GM23338 (cell line): ENCODE measurements at regions not wholly inside any gene's neighbourhood (a gene's known extent, or its start where the extent isn't known, plus 50 kb on each side); places are given as distances from the start of the nearest gene placed in this dataset.

Experiments used
- ATAC-seq: fragments of 200-7000 bp; cut with Tn5 transposase; 3 replicates; pipeline ENCODE4 v1.9.1; 2020
- DNase-seq: peaks from one replicate; pipeline ENCODE4 v3.0.0-alpha.2; 2015; ENCODE audit warnings: low spot score
- H2AFZ ChIP-seq: fragments of 200-600 bp; sonication (generic); 2 replicates; pipeline ENCODE4 v1.8.0; 2016; ENCODE audit warnings: antibody characterized with exemption, mild to moderate bottlenecking, moderate library complexity
- H3F3A ChIP-seq: fragments of 200-600 bp; sonication (generic); replicated peaks from 2 replicates; pipeline ENCODE4 v1.8.0; 2017; ENCODE audit warnings: antibody characterized with exemption, mixed run types, low read depth
- H3K27ac ChIP-seq: fragments of 200-600 bp; sonication (generic); 2 replicates; pipeline ENCODE4 v1.6.1; 2016; ENCODE audit warnings: low read depth
- H3K27me3 ChIP-seq: fragments of 200-600 bp; sonication (generic); 2 replicates; pipeline ENCODE4 v1.8.0; 2016; ENCODE audit warnings: mild to moderate bottlenecking, mixed run types, moderate library complexity; ENCODE audit not compliant: insufficient read depth
- H3K36me3 ChIP-seq: fragments of 200-600 bp; sonication (generic); 2 replicates; pipeline ENCODE4 v1.8.0; 2016; ENCODE audit warnings: mild to moderate bottlenecking; ENCODE audit not compliant: insufficient read depth
- H3K4me1 ChIP-seq: fragments of 200-600 bp; sonication (generic); 2 replicates; pipeline ENCODE4 v1.8.0; 2016; ENCODE audit warnings: mild to moderate bottlenecking, moderate library complexity; ENCODE audit not compliant: insufficient read depth
- H3K4me2 ChIP-seq: fragments of 200-600 bp; sonication (generic); 2 replicates; pipeline ENCODE4 v1.7.1; 2017; ENCODE audit warnings: mixed run types
- H3K4me3 ChIP-seq: fragments of 200-600 bp; sonication (generic); 2 replicates; pipeline ENCODE4 v1.6.1; 2016; ENCODE audit warnings: mixed run types
- H3K79me2 ChIP-seq: fragments of 200-600 bp; sonication (generic); replicated peaks from 2 replicates; pipeline ENCODE4 v1.8.0; 2017; ENCODE audit warnings: mild to moderate bottlenecking; ENCODE audit not compliant: insufficient read depth
- H3K9me2 ChIP-seq: fragments of 200-600 bp; sonication (generic); 2 replicates; pipeline ENCODE4 v1.8.0; 2017; ENCODE audit not compliant: insufficient read depth
- H4K20me1 ChIP-seq: fragments of 200-600 bp; sonication (generic); replicated peaks from 2 replicates; pipeline ENCODE4 v1.8.0; 2017; ENCODE audit warnings: mild to moderate bottlenecking; ENCODE audit not compliant: insufficient read depth
- H3K27ac Mint-ChIP-seq: 2 replicates; pipeline ENCODE4 v1.8.0; 2020; ENCODE audit warnings: inconsistent platforms, mild to moderate bottlenecking, moderate library complexity, mixed read lengths
- H3K27me3 Mint-ChIP-seq: 3 replicates; pipeline ENCODE4 v1.8.0; 2022; ENCODE audit warnings: low read depth, mild to moderate bottlenecking, moderate library complexity, mixed read lengths, inconsistent platforms; ENCODE audit not compliant: insufficient read depth, poor library complexity
- H3K36me3 Mint-ChIP-seq: 3 replicates; pipeline ENCODE4 v1.8.0; 2021; ENCODE audit warnings: low read depth, mild to moderate bottlenecking, inconsistent platforms, moderate library complexity, mixed read lengths
- H3K4me1 Mint-ChIP-seq: 3 replicates; pipeline ENCODE4 v1.8.0; 2020; ENCODE audit warnings: mild to moderate bottlenecking, inconsistent platforms, mixed read lengths
- H3K4me3 Mint-ChIP-seq: 3 replicates; pipeline ENCODE4 v1.8.0; 2021; ENCODE audit warnings: moderate library complexity, mild to moderate bottlenecking, inconsistent platforms, mixed read lengths
- H3K9me3 Mint-ChIP-seq: 3 replicates; pipeline ENCODE4 v1.8.0; 2020; ENCODE audit warnings: moderate library complexity, mild to moderate bottlenecking, inconsistent platforms, mixed read lengths
- CREB1 ChIP-seq: fragments of 250-450 bp; sonication (Bioruptor Pico); IDR thresholded peaks from 2 replicates; pipeline ENCODE4 v1.5.0; 2020; ENCODE audit warnings: low read depth, mild to moderate bottlenecking, moderate library complexity
- CTCF ChIP-seq, 2 experiments: fragments of 200-600 bp in 1 of 2; sonication (generic) in 1 of 2; conservative IDR thresholded peaks; 2 replicates each; pipeline versions ENCODE4 v1.5.1 to v1.6.1; 2016 to 2017; ENCODE audit warnings: antibody characterized with exemption in 2 of 2, low read depth in 2 of 2, mild to moderate bottlenecking in 2 of 2, moderate library complexity in 1 of 2
- ETS1 ChIP-seq: IDR thresholded peaks from 2 replicates; pipeline ENCODE4 v1.6.1; 2016; ENCODE audit warnings: antibody characterized with exemption
- EZH2 ChIP-seq: fragments of 200-600 bp; sonication (generic); IDR thresholded peaks from one replicate; pipeline ENCODE4 v1.8.0; 2017; ENCODE audit warnings: antibody characterized with exemption, mild to moderate bottlenecking, low read depth; ENCODE audit not compliant: unreplicated experiment
- EZH2phosphoT487 ChIP-seq: fragments of 200-600 bp; sonication (generic); IDR thresholded peaks from one replicate; pipeline ENCODE4 v1.8.1; 2018; ENCODE audit warnings: antibody characterized with exemption; ENCODE audit not compliant: unreplicated experiment
- JUNB ChIP-seq: IDR thresholded peaks from one replicate; pipeline ENCODE4 v1.6.1; 2016; ENCODE audit warnings: antibody characterized with exemption; ENCODE audit not compliant: unreplicated experiment
- NANOG ChIP-seq: IDR thresholded peaks from 2 replicates; pipeline ENCODE4 v1.6.1; 2016; ENCODE audit warnings: antibody characterized with exemption, borderline replicate concordance
- POLR2AphosphoS5 ChIP-seq: IDR thresholded peaks from 2 replicates; pipeline ENCODE4 v1.6.1; 2016; ENCODE audit warnings: antibody characterized with exemption, low read depth
- STAT1 ChIP-seq: IDR thresholded peaks from one replicate; pipeline ENCODE4 v1.6.1; 2016; ENCODE audit warnings: antibody characterized with exemption; ENCODE audit not compliant: unreplicated experiment
- ZNF114 ChIP-seq: fragments of 250-450 bp; sonication (Bioruptor Pico); IDR thresholded peaks from 2 replicates; pipeline ENCODE4 v1.5.0; 2020; ENCODE audit warnings: mild to moderate bottlenecking, moderate library complexity
- ZNF331 ChIP-seq: fragments of 250-450 bp; sonication (Bioruptor Pico); IDR thresholded peaks from 2 replicates; pipeline ENCODE4 v1.5.0; 2020; ENCODE audit warnings: low read depth, mild to moderate bottlenecking, moderate library complexity
- ZNF462 ChIP-seq: fragments of 250-450 bp; sonication (Bioruptor Pico); IDR thresholded peaks from 2 replicates; pipeline ENCODE4 v1.5.0; 2020; ENCODE audit warnings: mild to moderate bottlenecking, moderate library complexity
- TF ChIP-seq, protein P1 (sequence below): IDR thresholded peaks from one replicate; pipeline ENCODE4 v1.6.1; 2018; ENCODE audit warnings: antibody characterized with exemption; ENCODE audit not compliant: unreplicated experiment

- Histone ChIP-seq H3K4me2 (no peak overlapping the region), H3K4me1 (no peaks in the 10 kb centered on the region), H3K9me2 (peaks cover 5% of the 10 kb centered on the region), H2AFZ (no peak overlapping the region), H3K79me2 (no peaks in the 10 kb centered on the region), H3K4me3 (no peak overlapping the region), H3K27me3 (no peaks in the 10 kb centered on the region), H3F3A (no peaks in the 10 kb centered on the region), H4K20me1 (no peaks in the 10 kb centered on the region), H3K27ac (no peak overlapping the region), H3K36me3 (no peaks in the 10 kb centered on the region)
- no peak overlapping the region for H3K4me3 Mint-ChIP-seq
- H3K27ac Mint-ChIP-seq, result no peak overlapping the region
- no peaks in the 10 kb centered on the region; the same call in 2 of the 3 replicates for H3K4me1 Mint-ChIP-seq
- TF ChIP-seq ZNF114 (no peak), ZNF331 (CRISPR knock-in tag) (no peak), EZH2phosphoT487 (no peak), STAT1 (no peak), CREB1 (CRISPR knock-in tag) (no peak), CTCF (conservative IDR thresholded peaks at IDR 0.05; ENCODE audit: low read depth in 2 of 2) (no peak), NANOG (no peak), ETS1 (no peak), EZH2 (no peak), ZNF462 (CRISPR knock-in tag) (no peak), POLR2AphosphoS5 (no peak), JUNB (no peak)
- TF ChIP-seq, protein P1, sequence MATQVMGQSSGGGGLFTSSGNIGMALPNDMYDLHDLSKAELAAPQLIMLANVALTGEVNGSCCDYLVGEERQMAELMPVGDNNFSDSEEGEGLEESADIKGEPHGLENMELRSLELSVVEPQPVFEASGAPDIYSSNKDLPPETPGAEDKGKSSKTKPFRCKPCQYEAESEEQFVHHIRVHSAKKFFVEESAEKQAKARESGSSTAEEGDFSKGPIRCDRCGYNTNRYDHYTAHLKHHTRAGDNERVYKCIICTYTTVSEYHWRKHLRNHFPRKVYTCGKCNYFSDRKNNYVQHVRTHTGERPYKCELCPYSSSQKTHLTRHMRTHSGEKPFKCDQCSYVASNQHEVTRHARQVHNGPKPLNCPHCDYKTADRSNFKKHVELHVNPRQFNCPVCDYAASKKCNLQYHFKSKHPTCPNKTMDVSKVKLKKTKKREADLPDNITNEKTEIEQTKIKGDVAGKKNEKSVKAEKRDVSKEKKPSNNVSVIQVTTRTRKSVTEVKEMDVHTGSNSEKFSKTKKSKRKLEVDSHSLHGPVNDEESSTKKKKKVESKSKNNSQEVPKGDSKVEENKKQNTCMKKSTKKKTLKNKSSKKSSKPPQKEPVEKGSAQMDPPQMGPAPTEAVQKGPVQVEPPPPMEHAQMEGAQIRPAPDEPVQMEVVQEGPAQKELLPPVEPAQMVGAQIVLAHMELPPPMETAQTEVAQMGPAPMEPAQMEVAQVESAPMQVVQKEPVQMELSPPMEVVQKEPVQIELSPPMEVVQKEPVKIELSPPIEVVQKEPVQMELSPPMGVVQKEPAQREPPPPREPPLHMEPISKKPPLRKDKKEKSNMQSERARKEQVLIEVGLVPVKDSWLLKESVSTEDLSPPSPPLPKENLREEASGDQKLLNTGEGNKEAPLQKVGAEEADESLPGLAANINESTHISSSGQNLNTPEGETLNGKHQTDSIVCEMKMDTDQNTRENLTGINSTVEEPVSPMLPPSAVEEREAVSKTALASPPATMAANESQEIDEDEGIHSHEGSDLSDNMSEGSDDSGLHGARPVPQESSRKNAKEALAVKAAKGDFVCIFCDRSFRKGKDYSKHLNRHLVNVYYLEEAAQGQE, result no peak
- no peak for ATAC-seq
- H3K27me3 Mint-ChIP-seq, result no peaks in the 10 kb centered on the region
- no peak for DNase-seq
- H3K36me3 Mint-ChIP-seq, result no peaks in the 10 kb centered on the region
- no peaks in the 10 kb centered on the region for H3K9me3 Mint-ChIP-seq
Measured at GRCh38 chr12:63078906-63079305, 72.1 kb downstream of the AVPR1A start.
